Smooth muscle cell (in vitro differentiated cells): ENCODE measurements at regions not wholly inside any gene's neighbourhood (a gene's known extent, or its start where the extent isn't known, plus 50 kb on each side); places are given as distances from the start of the nearest gene placed in this dataset.

Experiments used
- DNase-seq: peaks from one replicate; lab custom pipeline; 2025; ENCODE audit not compliant: unreplicated experiment; lab: John Stamatoyannopoulos, UW
- H2AFZ ChIP-seq: fragments of 200-600 bp; sonication (generic); 2 replicates; pipeline ENCODE4 v1.6.0; 2016; ENCODE audit warnings: antibody characterized with exemption, low read depth, mild to moderate bottlenecking
- H3F3A ChIP-seq: fragments of 200-600 bp; sonication (generic); 2 replicates; pipeline ENCODE4 v1.6.0; 2017; ENCODE audit warnings: antibody characterized with exemption, low read depth
- H3K27ac ChIP-seq: fragments of 200-600 bp; sonication (generic); 2 replicates; pipeline ENCODE4 v1.5.1; 2016; ENCODE audit warnings: low read depth, mild to moderate bottlenecking
- H3K27me3 ChIP-seq: fragments of 200-600 bp; sonication (generic); 2 replicates; pipeline ENCODE4 v1.6.1; 2016; ENCODE audit warnings: low read depth, mild to moderate bottlenecking
- H3K36me3 ChIP-seq: fragments of 200-600 bp; sonication (generic); 2 replicates; pipeline ENCODE4 v1.5.1; 2016; ENCODE audit warnings: low read depth
- H3K4me1 ChIP-seq: fragments of 200-600 bp; sonication (generic); 2 replicates; pipeline ENCODE4 v1.5.1; 2016; ENCODE audit warnings: low read depth
- H3K4me2 ChIP-seq: fragments of 200-600 bp; sonication (generic); 2 replicates; pipeline ENCODE4 v1.6.0; 2016; ENCODE audit warnings: mild to moderate bottlenecking
- H3K4me3 ChIP-seq: fragments of 200-600 bp; sonication (generic); 2 replicates; pipeline ENCODE4 v1.5.1; 2016; ENCODE audit warnings: mild to moderate bottlenecking
- H3K79me2 ChIP-seq: fragments of 200-600 bp; sonication (generic); 2 replicates; pipeline ENCODE4 v1.6.0; 2016; ENCODE audit warnings: low read depth, mild to moderate bottlenecking
- H3K9ac ChIP-seq: fragments of 200-600 bp; sonication (generic); 2 replicates; pipeline ENCODE4 v1.6.0; 2016; ENCODE audit warnings: low read depth
- H3K9me3 ChIP-seq: fragments of 200-600 bp; sonication (generic); replicated peaks from 2 replicates; pipeline ENCODE4 v1.5.1; 2016; ENCODE audit warnings: low read depth
- H4K20me1 ChIP-seq: fragments of 200-600 bp; sonication (generic); 2 replicates; pipeline ENCODE4 v1.6.0; 2016; ENCODE audit warnings: low read depth
- WGBS: methylation state at CpG from one replicate; pipeline ENCODE4 v1.1.7; 2016; ENCODE audit warnings: low lambda C conversion rate; 5-methylcytosine and 5-hydroxymethylcytosine counted together
- TF ChIP-seq, protein P1 (sequence below): fragments of 200-600 bp; sonication (generic); IDR thresholded peaks from 2 replicates; pipeline ENCODE4 v1.5.1; 2017; ENCODE audit warnings: borderline replicate concordance, mild to moderate bottlenecking, antibody characterized with exemption; ENCODE audit not compliant: insufficient read depth, poor library complexity, severe bottlenecking

DNA sequence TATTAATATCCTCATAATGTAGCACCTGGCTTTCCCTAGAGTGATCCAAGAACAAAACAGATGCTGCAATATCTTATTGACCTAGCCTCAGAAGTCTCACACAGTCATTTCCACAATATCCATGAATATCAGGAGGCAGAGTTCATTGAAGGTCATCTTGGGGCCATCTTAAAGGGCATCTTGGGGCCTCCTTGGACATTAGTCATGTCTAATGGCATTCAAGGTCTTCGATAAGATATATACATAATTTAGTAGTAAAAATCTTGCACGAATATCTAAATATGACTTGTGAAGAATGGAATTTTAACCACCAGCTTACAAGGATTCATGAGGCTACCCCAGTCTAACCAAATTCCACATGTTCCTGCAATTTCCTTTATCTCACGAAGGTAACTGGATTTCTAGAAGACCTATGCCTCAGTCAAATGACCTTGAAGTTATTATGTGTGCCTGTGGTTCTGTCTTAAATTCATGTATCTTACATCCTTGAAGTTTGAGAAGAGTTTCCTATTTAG, 163.6 kb upstream of the SPEF2 start:
- Histone ChIP-seq H3K9me3 (no peaks in the 10 kb centered on the region), H3F3A (no peaks in the 10 kb centered on the region), H4K20me1 (no peaks in the 10 kb centered on the region), H3K4me3 (no peak overlapping the region), H3K27ac (no peak overlapping the region), H2AFZ (no peak overlapping the region), H3K36me3 (no peaks in the 10 kb centered on the region), H3K4me1 (no peaks in the 10 kb centered on the region), H3K27me3 (no peaks in the 10 kb centered on the region), H3K9ac (no peak overlapping the region), H3K79me2 (no peaks in the 10 kb centered on the region), H3K4me2 (peak overlapping the region; percentile 27)
- no peak for DNase-seq
- TF ChIP-seq, protein P1, sequence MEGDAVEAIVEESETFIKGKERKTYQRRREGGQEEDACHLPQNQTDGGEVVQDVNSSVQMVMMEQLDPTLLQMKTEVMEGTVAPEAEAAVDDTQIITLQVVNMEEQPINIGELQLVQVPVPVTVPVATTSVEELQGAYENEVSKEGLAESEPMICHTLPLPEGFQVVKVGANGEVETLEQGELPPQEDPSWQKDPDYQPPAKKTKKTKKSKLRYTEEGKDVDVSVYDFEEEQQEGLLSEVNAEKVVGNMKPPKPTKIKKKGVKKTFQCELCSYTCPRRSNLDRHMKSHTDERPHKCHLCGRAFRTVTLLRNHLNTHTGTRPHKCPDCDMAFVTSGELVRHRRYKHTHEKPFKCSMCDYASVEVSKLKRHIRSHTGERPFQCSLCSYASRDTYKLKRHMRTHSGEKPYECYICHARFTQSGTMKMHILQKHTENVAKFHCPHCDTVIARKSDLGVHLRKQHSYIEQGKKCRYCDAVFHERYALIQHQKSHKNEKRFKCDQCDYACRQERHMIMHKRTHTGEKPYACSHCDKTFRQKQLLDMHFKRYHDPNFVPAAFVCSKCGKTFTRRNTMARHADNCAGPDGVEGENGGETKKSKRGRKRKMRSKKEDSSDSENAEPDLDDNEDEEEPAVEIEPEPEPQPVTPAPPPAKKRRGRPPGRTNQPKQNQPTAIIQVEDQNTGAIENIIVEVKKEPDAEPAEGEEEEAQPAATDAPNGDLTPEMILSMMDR: no peak
- WGBS: 50% methylated on average over 3 of the region's 3 CpGs

DNA sequence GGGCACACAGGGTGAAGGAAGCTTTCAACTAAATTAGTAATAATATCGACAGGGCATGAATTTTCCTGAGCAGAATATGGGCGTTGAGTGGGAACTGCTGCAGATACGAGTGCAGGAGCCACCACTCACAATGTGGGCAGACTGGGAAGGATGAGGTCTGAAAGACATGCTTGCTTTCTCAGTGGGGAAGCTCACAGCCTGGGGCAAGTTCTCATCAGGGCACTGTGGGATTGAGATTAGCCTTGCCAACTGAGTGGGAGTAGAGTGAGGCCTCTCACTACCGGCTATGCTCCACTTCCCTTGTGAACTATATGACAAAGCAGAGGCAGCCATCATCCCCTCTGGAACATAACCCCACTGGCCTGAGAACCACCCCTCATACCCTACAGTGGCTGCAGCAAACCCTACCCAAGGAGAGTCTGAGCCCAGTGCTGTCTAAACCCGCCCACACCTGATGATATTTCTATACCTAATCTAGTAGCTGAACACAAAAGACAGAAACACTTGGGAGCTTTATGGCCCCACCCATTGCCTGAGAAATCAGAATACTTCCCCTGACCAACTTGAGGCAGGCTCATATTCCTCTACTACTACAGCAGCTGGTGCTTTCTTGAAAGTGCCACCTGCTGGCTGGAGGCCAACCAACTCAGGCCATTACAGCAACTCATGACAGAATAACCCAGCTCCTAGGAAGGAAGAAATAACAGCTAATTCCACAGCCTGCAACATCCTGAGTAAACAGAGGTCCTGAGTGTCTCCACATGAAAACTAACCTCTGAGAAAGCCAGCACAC, 173.7 kb upstream of the SPEF2 start:
- peak overlapping the region; percentile 13 for H3K4me2 ChIP-seq
- no peaks in the 10 kb centered on the region for H3K79me2 ChIP-seq
- H4K20me1 ChIP-seq: no peaks in the 10 kb centered on the region
- H3K36me3 ChIP-seq: no peaks in the 10 kb centered on the region
- DNase-seq: no peak
- H3K27me3 ChIP-seq: no peaks in the 10 kb centered on the region
- H2AFZ ChIP-seq: no peak overlapping the region
- WGBS: 89% methylated on average over 5 of the region's 5 CpGs
- no peaks in the 10 kb centered on the region for H3K4me1 ChIP-seq
- H3K9ac ChIP-seq: no peak overlapping the region
- no peaks in the 10 kb centered on the region for H3F3A ChIP-seq
- TF ChIP-seq, protein P1: no peak
- no peak overlapping the region for H3K27ac ChIP-seq
- no peak overlapping the region for H3K4me3 ChIP-seq
- no peaks in the 10 kb centered on the region for H3K9me3 ChIP-seq

DNA sequence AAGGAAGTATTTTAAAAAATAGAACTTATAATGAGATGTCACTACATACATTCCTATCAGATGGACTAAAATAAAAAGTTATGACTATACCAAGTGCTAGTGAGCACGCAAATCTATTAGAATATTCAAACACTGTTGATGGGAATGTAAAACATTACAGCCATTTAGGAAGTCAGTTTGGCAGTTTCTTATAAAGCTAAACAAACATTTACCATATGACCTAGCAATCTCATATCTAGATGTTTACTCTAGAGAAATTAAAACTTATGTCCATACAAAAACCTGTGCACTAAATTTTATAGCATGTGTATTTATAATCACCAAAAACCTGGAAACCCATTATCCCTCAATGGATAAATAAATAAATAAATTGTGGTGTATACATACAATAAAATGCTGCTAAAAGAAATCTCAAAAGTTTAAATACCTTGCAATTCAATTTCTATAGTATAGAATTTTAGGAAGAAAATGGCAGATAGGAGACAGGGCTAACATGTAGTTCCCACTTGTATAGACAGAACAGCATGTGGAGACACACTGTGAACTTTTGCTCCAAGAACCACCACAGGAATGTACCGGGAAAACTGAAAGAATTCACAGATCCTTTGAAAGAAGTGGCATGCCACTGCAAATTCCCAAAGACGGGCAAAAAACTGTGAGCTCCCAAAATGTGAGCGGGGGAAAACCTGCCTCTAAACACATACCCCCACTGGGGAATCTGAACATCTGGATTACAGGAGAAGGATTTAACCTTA, 174.6 kb upstream of the SPEF2 start:
- H3K4me2 ChIP-seq: peak overlapping the region; percentile 13
- H3K27me3 ChIP-seq: no peaks in the 10 kb centered on the region
- H3K9me3 ChIP-seq: no peaks in the 10 kb centered on the region
- no peaks in the 10 kb centered on the region for H3K36me3 ChIP-seq
- H3F3A ChIP-seq: no peaks in the 10 kb centered on the region
- DNase-seq: no peak
- no peak overlapping the region for H3K27ac ChIP-seq
- H2AFZ ChIP-seq: peak overlapping the region; percentile 52
- TF ChIP-seq, protein P1: no peak
- 54% methylated on average over 4 of the region's 4 CpGs for WGBS
- H4K20me1 ChIP-seq: no peaks in the 10 kb centered on the region
- no peak overlapping the region for H3K9ac ChIP-seq
- H3K4me3 ChIP-seq: no peak overlapping the region
- peaks cover under 1% of the 10 kb centered on the region for H3K4me1 ChIP-seq
- no peaks in the 10 kb centered on the region for H3K79me2 ChIP-seq
